OCI-LY1 (cell line): ENCODE measurements at regions not wholly inside any gene's neighbourhood (a gene's known extent, or its start where the extent isn't known, plus 50 kb on each side); places are given as distances from the start of the nearest gene placed in this dataset.

Experiments
- H2AFZ ChIP-seq: fragments of 200-600 bp; sonication (generic), shearing (Covaris generic); 2 replicates; pipeline ENCODE4 v1.6.0; 2014; ENCODE audit warnings: antibody characterized with exemption, mild to moderate bottlenecking, low read length
- H3F3A ChIP-seq: fragments of 200-600 bp; sonication (generic), shearing (Covaris generic); 2 replicates; pipeline ENCODE4 v1.6.0; 2014; ENCODE audit warnings: mild to moderate bottlenecking, antibody characterized with exemption, low read length, moderate library complexity; ENCODE audit not compliant: insufficient read depth
- H3K27ac ChIP-seq: fragments of 200-600 bp; sonication (generic); 2 replicates; pipeline ENCODE4 v1.5.1; 2014; ENCODE audit warnings: low read length, mixed run types, mild to moderate bottlenecking, low read depth; ENCODE audit not compliant: poor library complexity, severe bottlenecking
- H3K27me3 ChIP-seq: fragments of 200-600 bp; sonication (generic); 2 replicates; pipeline ENCODE4 v1.6.0; 2014; ENCODE audit warnings: antibody characterized with exemption, mild to moderate bottlenecking, low read length, moderate library complexity; ENCODE audit not compliant: insufficient read depth
- H3K36me3 ChIP-seq: fragments of 200-600 bp; sonication (generic); 2 replicates; pipeline ENCODE4 v1.6.1; 2014; ENCODE audit warnings: mild to moderate bottlenecking, antibody characterized with exemption, low read length, moderate library complexity, mixed read lengths; ENCODE audit not compliant: insufficient read depth
- H3K4me1 ChIP-seq: fragments of 200-600 bp; sonication (generic); 2 replicates; pipeline ENCODE4 v1.5.1; 2014; ENCODE audit warnings: mild to moderate bottlenecking, low read length, moderate library complexity; ENCODE audit not compliant: insufficient read depth, severe bottlenecking
- H3K4me2 ChIP-seq: fragments of 200-600 bp; sonication (generic), shearing (Covaris generic); 2 replicates; pipeline ENCODE4 v1.6.1; 2014; ENCODE audit warnings: low read length
- H3K4me3 ChIP-seq: fragments of 200-600 bp; sonication (generic); 2 replicates; pipeline ENCODE4 v1.5.1; 2014; ENCODE audit warnings: low read length, low read depth, mild to moderate bottlenecking, mixed read lengths; ENCODE audit not compliant: poor library complexity, severe bottlenecking
- H3K79me2 ChIP-seq: fragments of 200-600 bp; shearing (Covaris generic); 2 replicates; pipeline ENCODE4 v1.6.1; 2016; ENCODE audit warnings: mixed run types, low read length, mixed read lengths; ENCODE audit not compliant: insufficient read depth
- H3K9ac ChIP-seq: fragments of 200-600 bp; sonication (generic), shearing (Covaris generic); 2 replicates; pipeline ENCODE4 v1.6.1; 2014; ENCODE audit warnings: mild to moderate bottlenecking, low read length, mixed read lengths
- H3K9me2 ChIP-seq: fragments of 200-600 bp; sonication (generic), shearing (Covaris generic); 2 replicates; pipeline ENCODE4 v1.6.1; 2014; ENCODE audit warnings: low read depth, mild to moderate bottlenecking, low read length, mixed read lengths
- H3K9me3 ChIP-seq: fragments of 200-600 bp; shearing (Covaris generic); 2 replicates; pipeline ENCODE4 v1.6.1; 2014; ENCODE audit warnings: low read length, mixed read lengths
- H4K20me1 ChIP-seq: fragments of 200-600 bp; sonication (generic), shearing (Covaris generic); 2 replicates; pipeline ENCODE4 v1.6.0; 2016; ENCODE audit warnings: mild to moderate bottlenecking, low read length; ENCODE audit not compliant: insufficient read depth
- EZH2 ChIP-seq: fragments of 200-600 bp; sonication (generic), shearing (Covaris generic); IDR thresholded peaks from 2 replicates; pipeline ENCODE4 v1.8.0; 2017; ENCODE audit warnings: borderline replicate concordance, mixed run types, mild to moderate bottlenecking, antibody characterized with exemption, low read length, moderate library complexity, mixed read lengths
- TF ChIP-seq, protein P1 (sequence below): fragments of 200-600 bp; sonication (generic), shearing (Covaris generic); IDR thresholded peaks from 2 replicates; pipeline ENCODE4 v1.5.1; 2017; ENCODE audit warnings: mild to moderate bottlenecking, antibody characterized with exemption, low read length, moderate library complexity, mixed read lengths

- H3K9ac ChIP-seq, result no peak overlapping the region
- no peaks in the 10 kb centered on the region for H3K4me1 ChIP-seq
- no peak overlapping the region for H3K4me2 ChIP-seq
- H3F3A ChIP-seq, result no peaks in the 10 kb centered on the region
- no peak overlapping the region for H3K4me3 ChIP-seq
- H3K27me3 ChIP-seq, result no peaks in the 10 kb centered on the region
- H3K79me2 ChIP-seq, result no peaks in the 10 kb centered on the region
- H3K27ac ChIP-seq, result no peak overlapping the region
- no peaks in the 10 kb centered on the region for H3K36me3 ChIP-seq
- no peaks in the 10 kb centered on the region for H3K9me3 ChIP-seq
- TF ChIP-seq, protein P1, sequence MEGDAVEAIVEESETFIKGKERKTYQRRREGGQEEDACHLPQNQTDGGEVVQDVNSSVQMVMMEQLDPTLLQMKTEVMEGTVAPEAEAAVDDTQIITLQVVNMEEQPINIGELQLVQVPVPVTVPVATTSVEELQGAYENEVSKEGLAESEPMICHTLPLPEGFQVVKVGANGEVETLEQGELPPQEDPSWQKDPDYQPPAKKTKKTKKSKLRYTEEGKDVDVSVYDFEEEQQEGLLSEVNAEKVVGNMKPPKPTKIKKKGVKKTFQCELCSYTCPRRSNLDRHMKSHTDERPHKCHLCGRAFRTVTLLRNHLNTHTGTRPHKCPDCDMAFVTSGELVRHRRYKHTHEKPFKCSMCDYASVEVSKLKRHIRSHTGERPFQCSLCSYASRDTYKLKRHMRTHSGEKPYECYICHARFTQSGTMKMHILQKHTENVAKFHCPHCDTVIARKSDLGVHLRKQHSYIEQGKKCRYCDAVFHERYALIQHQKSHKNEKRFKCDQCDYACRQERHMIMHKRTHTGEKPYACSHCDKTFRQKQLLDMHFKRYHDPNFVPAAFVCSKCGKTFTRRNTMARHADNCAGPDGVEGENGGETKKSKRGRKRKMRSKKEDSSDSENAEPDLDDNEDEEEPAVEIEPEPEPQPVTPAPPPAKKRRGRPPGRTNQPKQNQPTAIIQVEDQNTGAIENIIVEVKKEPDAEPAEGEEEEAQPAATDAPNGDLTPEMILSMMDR, result no peak
- no peak for TF ChIP-seq EZH2
- no peaks in the 10 kb centered on the region for H4K20me1 ChIP-seq
- no peak overlapping the region for H2AFZ ChIP-seq
- no peaks in the 10 kb centered on the region for H3K9me2 ChIP-seq
These were observed 857.4 kb downstream of the TDRD15 start for GRCh38 chr2:21981127-21981526.

DNA sequence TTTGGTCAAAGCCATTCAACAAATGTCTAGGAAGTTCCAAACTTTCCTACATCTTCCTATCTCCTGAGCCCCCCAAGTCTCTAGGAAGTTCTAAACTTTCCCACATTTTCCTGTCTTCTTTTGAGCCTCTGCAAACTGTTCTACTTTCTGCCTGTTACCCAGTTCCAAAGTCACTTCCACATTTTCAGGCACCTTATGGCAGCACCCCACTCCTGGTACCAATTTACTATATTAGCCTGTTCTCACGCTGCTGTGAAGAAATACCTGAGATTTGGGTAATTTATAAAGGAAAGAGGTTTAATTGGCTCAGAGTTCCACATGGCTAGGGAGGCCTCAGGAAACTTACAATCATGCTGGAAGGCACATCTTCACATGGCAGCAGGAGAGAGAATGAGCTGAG lies 869.2 kb downstream of the TDRD15 start:
- H3K4me3 ChIP-seq, result no peak overlapping the region
- H3K27ac ChIP-seq, result no peak overlapping the region
- H2AFZ ChIP-seq, result no peak overlapping the region
- no peaks in the 10 kb centered on the region for H3K27me3 ChIP-seq
- H3K9ac ChIP-seq, result no peak overlapping the region
- no peaks in the 10 kb centered on the region for H3F3A ChIP-seq
- no peaks in the 10 kb centered on the region for H4K20me1 ChIP-seq
- TF ChIP-seq EZH2, result no peak
- H3K36me3 ChIP-seq, result no peaks in the 10 kb centered on the region
- H3K79me2 ChIP-seq, result no peaks in the 10 kb centered on the region
- H3K4me2 ChIP-seq, result no peak overlapping the region
- no peaks in the 10 kb centered on the region for H3K9me2 ChIP-seq
- H3K9me3 ChIP-seq, result 0 out of 2 replicates have a peak, but pooled peaks cover 3% of the 10 kb centered on the region
- no peaks in the 10 kb centered on the region for H3K4me1 ChIP-seq

DNA sequence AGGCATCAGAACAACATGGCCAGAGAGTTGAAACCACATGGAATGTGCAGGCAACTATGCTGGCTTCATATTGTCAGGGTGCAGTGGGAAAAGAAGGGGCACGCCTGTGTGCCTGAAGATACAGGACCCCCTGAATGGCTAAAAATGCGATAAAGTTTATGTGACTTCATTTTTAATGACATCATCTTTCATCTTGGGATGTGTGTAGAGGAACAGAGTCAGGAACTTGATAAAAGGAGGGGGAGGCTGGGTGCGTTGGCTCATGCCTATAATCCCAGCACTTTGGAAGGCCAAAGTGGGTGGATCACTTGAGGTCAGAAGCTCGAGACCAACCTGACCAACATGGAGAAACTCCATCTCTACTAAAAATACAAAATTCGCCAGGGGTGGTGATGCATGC lies 872.6 kb downstream of the TDRD15 start:
- no peak overlapping the region for H3K4me3 ChIP-seq
- H3K9me2 ChIP-seq, result no peaks in the 10 kb centered on the region
- H2AFZ ChIP-seq, result no peak overlapping the region
- no peaks in the 10 kb centered on the region for H3K4me1 ChIP-seq
- H3F3A ChIP-seq, result no peaks in the 10 kb centered on the region
- TF ChIP-seq, protein P1, result no peak
- no peak for TF ChIP-seq EZH2
- no peaks in the 10 kb centered on the region for H3K79me2 ChIP-seq
- H3K27ac ChIP-seq, result no peak overlapping the region
- H3K9ac ChIP-seq, result no peak overlapping the region
- H3K27me3 ChIP-seq, result no peaks in the 10 kb centered on the region
- no peaks in the 10 kb centered on the region for H4K20me1 ChIP-seq
- no peak overlapping the region for H3K4me2 ChIP-seq
- 0 out of 2 replicates have a peak, but pooled peaks cover 3% of the 10 kb centered on the region for H3K9me3 ChIP-seq
- no peaks in the 10 kb centered on the region for H3K36me3 ChIP-seq

- Histone ChIP-seq H3K36me3 (no peaks in the 10 kb centered on the region), H3K27ac (no peak overlapping the region), H2AFZ (no peak overlapping the region), H3K9me2 (no peaks in the 10 kb centered on the region), H3K4me1 (no peaks in the 10 kb centered on the region), H3F3A (no peaks in the 10 kb centered on the region), H3K4me3 (no peak overlapping the region), H3K79me2 (no peaks in the 10 kb centered on the region), H3K9me3 (no peaks in the 10 kb centered on the region), H3K9ac (no peak overlapping the region), H4K20me1 (no peaks in the 10 kb centered on the region), H3K27me3 (no peaks in the 10 kb centered on the region), H3K4me2 (no peak overlapping the region)
- no peak for TF ChIP-seq EZH2
- TF ChIP-seq, protein P1, result no peak
These were observed 875.8 kb downstream of the TDRD15 start for GRCh38 chr2:21999522-21999921.
